Keratinocyte (primary cell): ENCODE measurements at regions not wholly inside any gene's neighbourhood (a gene's known extent, or its start where the extent isn't known, plus 50 kb on each side); places are given as distances from the start of the nearest gene placed in this dataset.

Experiments used
- DNase-seq: peaks from one replicate; pipeline ENCODE4 v3.0.0-alpha.2; 2011; ENCODE audit warnings: low read depth, missing footprints, low spot score
- FAIRE-seq: peaks from 2 replicates; lab custom pipeline; 2011; peaks lifted over from hg19 to GRCh38; lab: Jason Lieb, UNC
- H2AFZ ChIP-seq: 2 replicates; pipeline ENCODE4 v1.6.0; 2012; ENCODE audit warnings: low read length, control low read depth, inconsistent platforms; ENCODE audit not compliant: control insufficient read depth
- H3K27ac ChIP-seq: 2 replicates; pipeline ENCODE4 v1.5.1; 2011; ENCODE audit warnings: low read length; ENCODE audit not compliant: control insufficient read depth, insufficient read depth
- H3K27me3 ChIP-seq: 3 replicates; pipeline ENCODE4 v1.6.0; 2011; ENCODE audit warnings: low read length; ENCODE audit not compliant: control insufficient read depth, insufficient read depth; ENCODE audit errors: extremely low read depth
- H3K36me3 ChIP-seq, 2 experiments: 2 replicates in 1 of 2; 3 replicates in 1 of 2; pipeline ENCODE4 v1.5.1; 2011; ENCODE audit warnings: low read length in 2 of 2, mild to moderate bottlenecking in 1 of 2; ENCODE audit not compliant: control insufficient read depth in 2 of 2, insufficient read depth in 2 of 2; ENCODE audit errors: extremely low read depth in 1 of 2
- H3K4me1 ChIP-seq: 3 replicates; pipeline ENCODE4 v1.5.1; 2011; ENCODE audit warnings: low read length; ENCODE audit not compliant: control insufficient read depth, insufficient read depth; ENCODE audit errors: extremely low read depth
- H3K4me2 ChIP-seq: 3 replicates; pipeline ENCODE4 v1.6.0; 2011; ENCODE audit warnings: low read depth, low read length; ENCODE audit not compliant: control insufficient read depth, insufficient read depth; ENCODE audit errors: extremely low read depth
- H3K4me3 ChIP-seq, 3 experiments: fragments of 200-600 bp in 1 of 3; sonication (generic) in 1 of 3; 2 replicates in 2 of 3; 3 replicates in 1 of 3; pipeline ENCODE4 v1.5.1; 2011 to 2016; ENCODE audit warnings: low read length in 3 of 3, mild to moderate bottlenecking in 3 of 3, control low read depth in 2 of 3, inconsistent platforms in 1 of 3, low read depth in 1 of 3, mixed read lengths in 1 of 3, mixed run types in 1 of 3, moderate library complexity in 1 of 3; ENCODE audit not compliant: control insufficient read depth in 2 of 3, insufficient read depth in 2 of 3; ENCODE audit errors: extremely low read depth in 1 of 3
- H3K79me2 ChIP-seq: 2 replicates; pipeline ENCODE4 v1.6.0; 2012; ENCODE audit warnings: low read length; ENCODE audit not compliant: control insufficient read depth, insufficient read depth
- H3K9ac ChIP-seq: 3 replicates; pipeline ENCODE4 v1.6.0; 2011; ENCODE audit warnings: low read length; ENCODE audit not compliant: control insufficient read depth, insufficient read depth; ENCODE audit errors: extremely low read depth
- H3K9me1 ChIP-seq: 3 replicates; pipeline ENCODE4 v1.6.0; 2011; ENCODE audit warnings: low read length; ENCODE audit not compliant: control insufficient read depth, insufficient read depth; ENCODE audit errors: extremely low read depth
- H3K9me3 ChIP-seq: 2 replicates; pipeline ENCODE4 v1.5.1; 2012; ENCODE audit warnings: low read depth, low read length; ENCODE audit not compliant: control insufficient read depth
- H4K20me1 ChIP-seq: 3 replicates; pipeline ENCODE4 v1.6.0; 2011; ENCODE audit warnings: low read length; ENCODE audit not compliant: control insufficient read depth, insufficient read depth; ENCODE audit errors: extremely low read depth
- CTCF ChIP-seq, 3 experiments: IDR thresholded peaks in 1 of 3; conservative IDR thresholded peaks in 1 of 3; optimal IDR thresholded peaks in 1 of 3; 2 replicates in 2 of 3; 3 replicates in 1 of 3; pipeline versions ENCODE3 to v1.5.1; 2011; ENCODE audit warnings: low read length in 3 of 3, mild to moderate bottlenecking in 3 of 3, moderate library complexity in 2 of 3, control low read depth in 1 of 3, inconsistent platforms in 1 of 3; ENCODE audit not compliant: insufficient read depth in 2 of 3; ENCODE audit errors: extremely low read depth in 1 of 3
- EZH2 ChIP-seq: IDR thresholded peaks from one replicate; pipeline ENCODE4 v1.6.1; 2012; ENCODE audit warnings: inconsistent platforms, mild to moderate bottlenecking, low read length, moderate library complexity
- dilution Hi-C: fragments of 300-500 bp; cut with MboI; formaldehyde crosslinking; loops from one replicate; pipeline ENCODE4 v1.7.0; 2020; ENCODE audit warnings: low sequenced_read_pairs; ENCODE audit not compliant: extremely low pct_ligation_motif_present

DNA sequence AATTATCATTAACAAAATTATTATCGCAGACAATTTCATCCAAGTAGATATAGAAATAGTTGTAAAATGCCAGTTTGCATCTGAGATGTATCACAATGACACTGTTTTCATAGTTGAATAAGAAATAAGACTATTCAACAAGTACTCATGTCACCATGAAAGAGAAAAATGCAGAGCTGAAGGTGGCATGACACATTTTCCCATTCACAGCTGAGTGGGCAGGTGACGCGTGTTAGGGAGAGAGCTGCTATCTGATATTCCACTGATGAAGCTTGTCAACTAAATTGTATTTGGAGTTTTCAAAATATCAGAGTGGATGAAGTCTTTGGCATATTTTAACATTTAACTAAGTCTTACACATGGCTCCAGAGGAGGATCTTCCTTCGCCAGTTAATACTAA lies 70.3 kb upstream of the HDAC9 start:
- no peaks in the 10 kb centered on the region for H3K9me1 ChIP-seq
- H3K79me2 ChIP-seq = no peaks in the 10 kb centered on the region
- no peak overlapping the region for H3K4me3 ChIP-seq
- no peaks in the 10 kb centered on the region for H3K27me3 ChIP-seq
- H3K27ac ChIP-seq = no peak overlapping the region
- no peaks in the 10 kb centered on the region for H4K20me1 ChIP-seq
- no peak overlapping the region for H2AFZ ChIP-seq
- H3K4me2 ChIP-seq = no peak overlapping the region
- FAIRE-seq (no peak), DNase-seq (no peak)
- TF ChIP-seq EZH2 = no peak
- TF ChIP-seq CTCF (optimal IDR thresholded peaks at IDR 0.05 in 1 of 3, IDR thresholded peaks at IDR 0.05 in 1 of 3, conservative IDR thresholded peaks at IDR 0.05 in 1 of 3; ENCODE audit: extremely low read depth in 1 of 3, insufficient read depth in 2 of 3, low read length in 3 of 3) = no peak
- dilution Hi-C loops = no loop called here
- H3K36me3 ChIP-seq = no peaks in the 10 kb centered on the region
- peaks cover 18% of the 10 kb centered on the region for H3K4me1 ChIP-seq
- no peak overlapping the region for H3K9ac ChIP-seq
- H3K9me3 ChIP-seq = no peaks in the 10 kb centered on the region

DNA sequence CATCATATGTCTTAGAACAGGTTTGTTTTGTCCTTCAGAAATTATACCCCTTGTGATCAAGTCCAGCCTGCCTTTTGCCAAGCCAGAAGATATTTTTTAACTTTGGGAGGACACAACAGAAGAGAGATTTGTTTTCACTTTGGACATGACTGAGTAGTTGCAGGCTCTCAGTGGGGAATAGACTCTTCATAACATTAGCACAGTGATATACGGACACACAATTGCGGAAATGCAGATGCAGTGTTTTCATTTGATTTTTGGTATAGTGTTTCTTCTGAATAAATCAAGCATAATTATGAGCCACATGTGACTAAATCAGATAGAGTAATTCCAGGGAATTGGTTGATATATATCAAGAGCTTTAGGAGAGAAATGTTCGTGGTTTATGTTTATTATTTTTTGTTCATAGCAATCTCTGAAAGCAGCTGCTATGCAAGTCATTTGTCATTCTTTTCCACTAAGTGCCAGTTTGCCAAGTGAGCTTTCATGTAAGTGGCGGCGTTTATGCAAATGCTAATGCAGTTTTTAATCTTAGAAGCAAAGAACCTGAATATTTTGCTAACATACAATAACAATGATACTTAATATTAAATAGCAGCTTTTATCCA lies 69.6 kb upstream of the HDAC9 start:
- H3K4me3 ChIP-seq = no peak overlapping the region
- dilution Hi-C loops = no loop called here
- DNase-seq (no peak), FAIRE-seq (no peak)
- TF ChIP-seq CTCF (optimal IDR thresholded peaks at IDR 0.05 in 1 of 3, IDR thresholded peaks at IDR 0.05 in 1 of 3, conservative IDR thresholded peaks at IDR 0.05 in 1 of 3; ENCODE audit: extremely low read depth in 1 of 3, insufficient read depth in 2 of 3, low read length in 3 of 3) (no peak), EZH2 (no peak)
- no peak overlapping the region for H2AFZ ChIP-seq
- peaks cover 15% of the 10 kb centered on the region for H3K4me1 ChIP-seq
- H4K20me1 ChIP-seq = no peaks in the 10 kb centered on the region
- no peaks in the 10 kb centered on the region for H3K27me3 ChIP-seq
- no peak overlapping the region for H3K9ac ChIP-seq
- H3K36me3 ChIP-seq = no peaks in the 10 kb centered on the region
- no peaks in the 10 kb centered on the region for H3K9me1 ChIP-seq
- H3K79me2 ChIP-seq = no peaks in the 10 kb centered on the region
- H3K4me2 ChIP-seq = no peak overlapping the region
- H3K9me3 ChIP-seq = no peaks in the 10 kb centered on the region
- H3K27ac ChIP-seq = no peak overlapping the region
